ENCODE measurements at regions not wholly inside any gene's neighbourhood (a gene's known extent, or its start where the extent isn't known, plus 50 kb on each side); places are given as distances from the start of the nearest gene placed in this dataset.

DNA sequence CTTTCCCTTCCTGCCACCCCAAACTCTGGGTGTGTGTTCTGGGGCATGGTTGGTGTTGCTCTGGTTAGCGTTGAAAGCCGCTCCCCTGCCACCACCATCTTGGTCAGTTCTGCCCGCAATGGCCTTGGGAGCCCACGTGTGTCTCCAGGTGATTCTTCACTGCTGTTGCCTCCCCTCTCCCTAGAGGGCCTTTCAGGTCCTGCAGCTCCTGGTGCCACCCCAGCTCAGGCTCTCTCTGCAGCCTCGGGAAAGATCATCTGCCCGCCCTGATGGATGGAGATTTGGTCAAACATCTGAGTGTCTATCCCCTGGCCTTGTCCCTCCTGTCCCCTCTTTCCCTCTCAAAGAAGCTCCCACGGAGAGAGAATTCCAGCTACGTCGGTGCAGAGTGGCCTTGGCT is 241.3 kb downstream of the RBFOX3 start:
- no peak for TF ChIP-seq EZH2 (IDR thresholded peaks at IDR 0.05; ENCODE audit: low read length)
- TF ChIP-seq, protein P1, sequence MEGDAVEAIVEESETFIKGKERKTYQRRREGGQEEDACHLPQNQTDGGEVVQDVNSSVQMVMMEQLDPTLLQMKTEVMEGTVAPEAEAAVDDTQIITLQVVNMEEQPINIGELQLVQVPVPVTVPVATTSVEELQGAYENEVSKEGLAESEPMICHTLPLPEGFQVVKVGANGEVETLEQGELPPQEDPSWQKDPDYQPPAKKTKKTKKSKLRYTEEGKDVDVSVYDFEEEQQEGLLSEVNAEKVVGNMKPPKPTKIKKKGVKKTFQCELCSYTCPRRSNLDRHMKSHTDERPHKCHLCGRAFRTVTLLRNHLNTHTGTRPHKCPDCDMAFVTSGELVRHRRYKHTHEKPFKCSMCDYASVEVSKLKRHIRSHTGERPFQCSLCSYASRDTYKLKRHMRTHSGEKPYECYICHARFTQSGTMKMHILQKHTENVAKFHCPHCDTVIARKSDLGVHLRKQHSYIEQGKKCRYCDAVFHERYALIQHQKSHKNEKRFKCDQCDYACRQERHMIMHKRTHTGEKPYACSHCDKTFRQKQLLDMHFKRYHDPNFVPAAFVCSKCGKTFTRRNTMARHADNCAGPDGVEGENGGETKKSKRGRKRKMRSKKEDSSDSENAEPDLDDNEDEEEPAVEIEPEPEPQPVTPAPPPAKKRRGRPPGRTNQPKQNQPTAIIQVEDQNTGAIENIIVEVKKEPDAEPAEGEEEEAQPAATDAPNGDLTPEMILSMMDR (optimal IDR thresholded peaks at IDR 0.05 in 1 of 3, IDR thresholded peaks at IDR 0.05 in 1 of 3, conservative IDR thresholded peaks at IDR 0.05 in 1 of 3; ENCODE audit: extremely low read depth in 1 of 3, insufficient read depth in 2 of 3, low read length in 3 of 3): no peak

Measured in keratinocyte (primary cell).